EH (cell line): ENCODE measurements at regions not wholly inside any gene's neighbourhood (a gene's known extent, or its start where the extent isn't known, plus 50 kb on each side); places are given as distances from the start of the nearest gene placed in this dataset.

ENCODE experiments used
- DNase-seq: peaks from one replicate; pipeline ENCODE4 v3.0.0-alpha.2; 2015; ENCODE audit warnings: low read depth

GRCh38 chr10:83252169-83252568, 887.1 kb upstream of the GHITM start:
- no peak for DNase-seq

- DNase-seq = no peak
Observed at GRCh38 chr10:83252596-83252995, 886.7 kb upstream of the GHITM start.

- no peak for DNase-seq
Observed at GRCh38 chr10:83253011-83253671, 886.2 kb upstream of the GHITM start.

GRCh38 chr10:83254698-83255097, 884.6 kb upstream of the GHITM start:
- DNase-seq = no peak

- DNase-seq = no peak
Observed at GRCh38 chr10:83262434-83262833, 876.9 kb upstream of the GHITM start.

- peak; percentile 21 for DNase-seq
Observed at GRCh38 chr10:83272666-83273434, 866.5 kb upstream of the GHITM start.

GRCh38 chr10:83274088-83274487, 865.2 kb upstream of the GHITM start:
- DNase-seq = peak; percentile 9

GRCh38 chr10:83276971-83277370, 862.3 kb upstream of the GHITM start:
- no peak for DNase-seq

GRCh38 chr10:83283151-83283550, 856.2 kb upstream of the GHITM start:
- no peak for DNase-seq

GRCh38 chr10:83287374-83287773, 851.9 kb upstream of the GHITM start:
- DNase-seq = no peak

- no peak for DNase-seq
Observed at GRCh38 chr10:83289373-83289772, 849.9 kb upstream of the GHITM start.

- no peak for DNase-seq
Observed at GRCh38 chr10:83289948-83290347, 849.4 kb upstream of the GHITM start.

GRCh38 chr10:83301732-83302131, 837.6 kb upstream of the GHITM start:
- no peak for DNase-seq

GRCh38 chr10:83302623-83303022, 836.7 kb upstream of the GHITM start:
- DNase-seq = no peak

- no peak for DNase-seq
Observed at GRCh38 chr10:83310688-83311087, 828.6 kb upstream of the GHITM start.

GRCh38 chr10:83312570-83312969, 826.7 kb upstream of the GHITM start:
- no peak for DNase-seq

- no peak for DNase-seq
Observed at GRCh38 chr10:83332690-83333089, 806.6 kb upstream of the GHITM start.

GRCh38 chr10:83333566-83333965, 805.7 kb upstream of the GHITM start:
- no peak for DNase-seq

GRCh38 chr10:83343676-83344075, 795.6 kb upstream of the GHITM start:
- peak; percentile 76 for DNase-seq

GRCh38 chr10:83346266-83346910, 792.9 kb upstream of the GHITM start:
- peak; percentile 27 for DNase-seq

GRCh38 chr10:83352588-83352987, 786.7 kb upstream of the GHITM start:
- DNase-seq = no peak

GRCh38 chr10:83354456-83354855, 784.9 kb upstream of the GHITM start:
- DNase-seq = no peak

GRCh38 chr10:83357004-83357403, 782.3 kb upstream of the GHITM start:
- DNase-seq = no peak
